ENCODE measurements at regions not wholly inside any gene's neighbourhood (a gene's known extent, or its start where the extent isn't known, plus 50 kb on each side); places are given as distances from the start of the nearest gene placed in this dataset.

- TF ChIP-seq POLR2AphosphoS5 (IDR thresholded peaks at IDR 0.05), result no peak
- no peak for TF ChIP-seq CTCF (IDR thresholded peaks at IDR 0.05)
Observed at GRCh38 chr3:132854856-132855535, 132.8 kb upstream of the NPHP3 start.

Data from breast epithelium (tissue), 3 donors.